ENCODE measurements at regions not wholly inside any gene's neighbourhood (a gene's known extent, or its start where the extent isn't known, plus 50 kb on each side); places are given as distances from the start of the nearest gene placed in this dataset.
"Not testable (repeated sequence)": the region's sequence is repeated elsewhere in the genome, so short reads cannot be mapped to it uniquely, and the experiment has no call there.

- DNase-seq (ENCODE audit: low spot score): no peak
Observed at GRCh38 chr10:80751940-80752339, 214.2 kb downstream of the SH2D4B start.

DNA sequence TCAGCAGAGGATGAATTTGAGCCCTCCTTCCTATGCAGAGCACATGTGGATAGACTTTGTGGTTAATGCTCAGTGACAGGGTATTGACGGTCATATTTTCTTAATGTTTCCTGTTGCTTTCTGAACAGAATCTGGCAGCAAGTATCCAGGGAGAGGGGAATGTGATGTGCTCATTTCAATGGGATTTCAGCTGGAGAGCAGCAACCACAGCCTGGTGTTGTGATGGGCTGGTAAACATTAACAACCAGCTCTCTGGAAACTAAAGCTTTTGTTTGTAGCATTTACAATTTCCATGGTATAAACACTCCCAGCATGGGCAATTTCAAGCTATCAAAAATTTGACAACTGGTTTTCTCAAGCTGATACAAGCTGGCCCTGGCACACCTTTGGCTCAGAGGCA, 215.9 kb downstream of the SH2D4B start:
- no peak for DNase-seq (ENCODE audit: low spot score)

- no peak for DNase-seq (ENCODE audit: low spot score)
Observed at GRCh38 chr10:80755893-80756292, 218.2 kb downstream of the SH2D4B start.

DNA sequence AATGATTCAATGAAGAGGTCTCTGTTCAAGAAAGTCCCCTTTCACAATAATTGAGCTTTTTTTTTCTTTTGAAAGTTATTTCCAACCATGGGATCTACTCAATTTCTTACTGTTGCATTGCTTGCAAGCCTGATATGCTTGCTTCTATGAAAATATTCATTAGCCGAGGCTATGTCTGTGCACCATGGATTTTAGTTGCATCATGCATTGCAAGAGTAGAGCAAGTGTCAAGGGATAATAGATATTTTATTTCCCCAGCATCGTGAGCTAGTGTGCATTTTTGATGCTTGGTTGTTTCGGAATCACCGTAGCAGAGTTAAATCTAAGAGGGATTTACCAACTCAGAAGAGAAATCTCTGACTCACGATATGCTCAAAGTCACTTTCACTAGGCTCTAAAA, 222.0 kb downstream of the SH2D4B start:
- DNase-seq (ENCODE audit: low spot score): no peak

GRCh38 chr10:80760914-80761371, 223.2 kb downstream of the SH2D4B start:
- DNase-seq (ENCODE audit: low spot score): no peak

GRCh38 chr10:80767963-80768362, 230.3 kb downstream of the SH2D4B start:
- DNase-seq (ENCODE audit: low spot score): no peak

DNA sequence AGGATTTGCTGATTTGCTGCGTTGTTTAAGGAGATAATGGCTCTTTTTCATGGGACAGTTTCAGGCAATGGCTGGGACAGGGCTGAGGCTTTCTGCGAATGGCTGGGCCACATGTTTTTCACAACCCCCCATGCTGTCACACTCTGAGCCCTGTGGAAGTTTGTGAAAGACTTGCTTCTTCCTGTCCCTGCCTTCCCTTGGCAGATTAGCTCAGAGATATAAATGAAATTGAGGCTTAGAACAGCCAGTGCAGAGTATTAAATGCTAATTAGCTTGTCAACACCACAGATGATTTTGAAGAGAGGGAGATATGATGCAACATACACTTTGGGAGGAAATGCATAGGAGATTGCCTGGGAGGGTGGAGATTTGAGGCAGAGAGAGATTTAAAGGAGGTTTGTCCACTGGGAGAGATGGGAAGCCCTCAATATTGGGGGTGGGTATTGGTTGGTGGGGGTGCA, 232.0 kb downstream of the SH2D4B start:
- DNase-seq (ENCODE audit: low spot score): no peak

GRCh38 chr10:80770239-80770638, 232.5 kb downstream of the SH2D4B start:
- no peak for DNase-seq (ENCODE audit: low spot score)

DNA sequence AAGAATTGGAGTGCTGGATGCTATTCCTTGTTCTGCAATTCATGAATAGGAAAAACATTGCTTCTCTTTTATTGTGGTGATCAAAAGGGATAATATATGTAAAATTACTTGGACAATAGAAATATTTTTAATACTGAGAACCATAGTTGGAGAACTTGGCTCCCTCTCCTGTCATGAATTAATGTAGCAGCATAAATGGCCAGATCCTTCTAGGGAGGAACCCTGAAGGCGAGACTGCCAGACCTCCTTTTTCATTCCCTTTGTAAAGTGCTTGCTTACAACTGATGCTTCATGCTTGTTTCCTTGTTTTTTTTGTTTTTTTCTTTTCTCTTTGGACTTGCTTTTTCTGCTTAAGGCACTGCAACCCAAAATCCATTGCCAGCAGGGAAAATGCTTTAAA, 233.6 kb downstream of the SH2D4B start:
- DNase-seq (ENCODE audit: low spot score): no peak

DNA sequence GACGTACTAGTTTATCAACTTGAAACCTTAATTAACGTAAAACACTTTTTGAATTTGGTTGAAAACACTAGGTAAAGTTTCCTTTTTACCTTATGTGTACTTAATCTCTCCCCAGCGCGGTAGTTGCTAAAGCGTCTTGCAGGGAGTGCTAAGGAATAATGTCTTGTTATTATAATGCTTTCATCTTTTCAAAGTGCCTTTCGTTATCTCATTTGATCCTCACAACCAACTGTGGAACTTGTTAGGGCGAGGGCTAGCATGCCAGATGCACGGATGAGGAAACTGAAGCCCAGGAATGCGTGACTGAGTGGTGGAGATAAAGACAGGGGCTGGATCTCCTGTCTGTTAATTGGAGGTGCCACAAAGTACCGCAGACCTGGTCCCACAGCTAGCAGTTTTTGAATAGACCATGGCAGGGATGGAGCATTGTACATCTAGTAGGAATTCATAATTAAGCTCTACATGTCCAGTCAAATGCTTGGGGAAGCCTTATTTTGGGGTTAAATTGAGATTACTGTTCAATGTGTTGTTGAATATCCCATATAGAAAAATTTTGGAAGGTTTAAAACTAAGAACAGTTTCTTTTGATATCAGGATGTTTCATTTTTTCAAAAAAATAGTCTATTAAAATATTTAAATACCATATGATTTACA, 234.3 kb downstream of the SH2D4B start:
- DNase-seq (ENCODE audit: low spot score): no peak

DNA sequence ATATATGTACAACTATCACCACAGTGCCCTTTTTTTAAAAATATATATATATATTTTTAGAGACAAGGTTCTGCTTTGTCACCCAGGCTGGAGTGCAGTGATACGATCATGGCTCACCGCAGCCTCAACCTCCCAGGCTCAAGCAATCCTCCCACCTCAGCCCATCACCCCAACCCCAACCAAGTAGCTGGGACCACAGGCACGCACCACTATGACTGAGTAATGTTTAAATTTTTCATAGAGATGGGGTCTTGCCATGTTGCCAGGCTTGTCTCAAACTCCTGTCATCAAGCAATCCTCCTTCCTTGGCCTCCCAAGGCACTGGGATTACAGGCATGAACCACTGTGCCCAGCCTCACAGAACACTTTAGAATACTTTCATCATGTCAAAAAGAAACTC, 234.9 kb downstream of the SH2D4B start:
- no peak for DNase-seq (ENCODE audit: low spot score)

DNA sequence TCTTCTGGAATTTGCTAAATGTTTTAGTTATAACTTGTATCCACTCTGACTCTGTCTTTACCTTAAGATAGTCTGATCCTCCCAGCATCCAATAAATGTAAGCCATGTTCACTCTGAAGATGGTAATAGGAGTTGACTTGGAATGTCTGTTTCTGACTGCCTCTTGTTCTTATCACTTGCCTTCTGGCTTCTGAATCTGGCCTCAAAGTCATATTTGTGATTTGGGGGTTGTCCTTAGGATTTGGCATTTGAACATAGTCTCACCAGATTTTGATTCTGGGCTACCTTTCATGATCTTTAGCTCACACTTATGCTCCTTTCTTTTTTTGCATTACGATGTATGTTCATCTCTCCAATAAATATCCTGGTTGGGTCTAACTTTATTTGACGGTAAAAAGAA, 247.0 kb downstream of the SH2D4B start:
- DNase-seq (ENCODE audit: low spot score): no peak

- no peak for DNase-seq (ENCODE audit: low spot score)
Observed at GRCh38 chr10:80786322-80786721, 248.6 kb downstream of the SH2D4B start.

DNA sequence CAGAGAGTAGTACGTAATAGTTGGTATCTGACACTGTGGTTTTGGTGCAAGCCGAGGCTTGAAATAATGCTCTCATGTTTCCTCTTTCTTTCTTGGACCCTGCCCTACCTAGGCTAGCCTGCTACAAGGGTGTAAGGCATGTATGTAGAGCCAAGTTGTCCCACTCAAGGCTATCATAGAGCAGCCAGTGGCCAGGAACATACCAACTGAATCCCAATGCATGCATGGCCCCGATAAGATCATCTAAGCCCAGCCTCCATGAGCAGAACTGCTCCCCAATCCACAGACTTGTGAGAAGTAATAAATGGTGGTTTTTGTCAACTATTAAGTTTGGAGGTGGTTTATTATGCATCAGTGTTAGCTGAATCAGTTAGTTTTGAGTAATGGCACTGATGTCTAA, 250.2 kb downstream of the SH2D4B start:
- DNase-seq (ENCODE audit: low spot score): no peak

- no peak for DNase-seq (ENCODE audit: low spot score)
Observed at GRCh38 chr10:80794994-80795393, 257.3 kb downstream of the SH2D4B start.

DNA sequence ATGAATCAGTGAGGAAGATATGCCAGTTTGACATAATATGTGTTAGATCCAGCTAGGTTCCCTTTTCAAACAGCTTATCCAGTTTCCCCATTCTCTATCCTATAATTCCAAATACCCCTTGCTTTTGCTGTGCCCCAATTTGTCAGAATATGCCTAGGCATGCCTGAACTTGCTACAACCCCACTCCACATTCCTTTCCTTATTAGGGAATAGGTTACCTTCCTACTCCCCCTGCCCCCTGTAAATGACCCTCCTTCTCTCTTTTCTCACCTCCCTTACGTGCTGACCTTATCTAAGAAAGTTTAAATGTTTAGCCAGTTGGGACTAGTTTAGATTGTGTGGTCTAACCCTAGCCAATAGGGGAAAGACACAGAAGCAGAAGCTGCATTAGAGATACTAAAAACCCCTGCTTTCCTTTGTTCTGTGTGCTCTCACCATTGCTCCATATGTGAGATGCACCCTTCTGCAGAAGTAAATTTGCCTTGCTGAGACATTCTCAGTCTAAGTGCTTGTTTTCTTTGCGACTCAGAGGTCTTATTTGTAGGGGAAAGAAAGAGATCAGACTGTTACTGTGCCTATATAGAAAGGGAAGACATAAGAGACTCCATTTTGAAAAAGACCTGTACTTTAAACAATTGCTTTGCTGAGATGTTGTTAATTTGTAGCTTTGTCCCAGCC, 267.8 kb downstream of the SH2D4B start:
- DNase-seq (ENCODE audit: low spot score): no peak

DNA sequence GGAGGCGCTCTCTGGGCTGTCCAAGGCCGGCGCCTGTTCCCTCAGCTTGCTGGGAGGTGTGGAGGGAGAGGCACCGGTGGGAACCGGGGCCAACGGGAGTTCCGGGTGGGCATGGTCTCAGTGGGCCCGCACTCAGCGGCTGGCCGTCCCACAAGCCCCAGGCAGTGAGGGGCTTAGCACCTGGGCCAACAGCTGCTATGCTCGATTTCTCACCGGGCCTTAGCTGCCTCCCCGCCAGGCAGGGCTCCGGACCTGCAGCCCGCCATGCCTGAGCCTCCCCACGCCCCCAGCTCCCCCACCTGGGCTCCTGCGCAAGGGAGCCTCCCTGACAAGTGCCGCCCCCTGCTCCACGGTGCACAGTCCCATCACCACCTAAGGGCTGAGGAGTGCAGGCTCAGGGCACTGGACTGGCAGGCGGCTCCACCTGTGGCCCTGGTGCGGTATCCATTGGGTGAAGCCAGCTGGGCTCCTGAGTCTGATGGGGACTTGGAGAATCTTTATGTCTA, 276.5 kb downstream of the SH2D4B start:
- DNase-seq (ENCODE audit: low spot score): no peak

- DNase-seq (ENCODE audit: low spot score): no peak
Observed at GRCh38 chr10:80829151-80829550, 291.4 kb downstream of the SH2D4B start.

DNA sequence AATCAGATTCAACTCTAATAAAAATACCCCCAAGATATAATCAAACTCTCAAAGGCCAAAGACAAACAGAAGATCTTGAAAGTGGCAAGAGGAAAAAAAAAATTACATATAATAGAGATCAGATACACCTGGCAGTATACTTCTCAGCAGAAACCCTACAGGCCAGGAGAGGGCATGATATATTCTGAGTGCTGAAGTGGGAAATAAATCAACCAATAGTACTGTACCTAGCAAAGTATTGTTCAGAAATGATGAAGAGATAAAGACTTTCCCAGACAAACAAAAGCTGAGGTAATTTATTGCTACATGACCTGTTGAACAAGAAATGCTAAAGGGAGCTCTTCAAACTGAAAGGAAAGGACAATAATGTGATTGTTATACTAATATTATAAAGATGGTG, 291.9 kb downstream of the SH2D4B start:
- no peak for DNase-seq (ENCODE audit: low spot score)

- DNase-seq (ENCODE audit: low spot score): not testable (repeated sequence)
Observed at GRCh38 chr10:80832693-80833092, 295.0 kb downstream of the SH2D4B start.

GRCh38 chr10:80855348-80855971, 317.8 kb downstream of the SH2D4B start:
- DNase-seq (ENCODE audit: low spot score): no peak

DNA sequence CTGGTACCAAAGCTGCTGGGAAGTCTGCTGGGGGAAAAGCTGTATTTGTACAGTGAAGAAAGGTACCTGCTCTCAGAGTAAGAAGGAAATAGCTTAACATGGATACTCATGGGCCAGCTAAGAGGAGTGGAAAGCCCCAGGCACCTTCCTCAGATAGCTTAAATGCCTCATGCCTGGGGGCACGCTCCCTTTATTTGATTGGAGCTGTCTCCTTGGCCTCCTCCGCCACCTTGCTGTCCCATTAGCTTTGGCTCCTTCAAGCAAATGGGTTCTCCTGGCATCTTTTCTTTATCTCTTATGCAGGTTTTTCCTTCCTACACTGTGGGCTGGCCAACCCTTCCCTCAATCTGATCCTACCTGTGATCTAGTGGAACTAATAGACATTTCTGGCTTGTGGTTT, 318.5 kb downstream of the SH2D4B start:
- DNase-seq (ENCODE audit: low spot score): no peak

GRCh38 chr10:80859279-80859678, 321.6 kb downstream of the SH2D4B start:
- not testable (repeated sequence) for DNase-seq (ENCODE audit: low spot score)
